WI38 (cell line): ENCODE measurements at regions not wholly inside any gene's neighbourhood (a gene's known extent, or its start where the extent isn't known, plus 50 kb on each side); places are given as distances from the start of the nearest gene placed in this dataset.

Experiments
- H3K4me3 ChIP-seq: 2 replicates; pipeline ENCODE4 v1.5.1; 2011; ENCODE audit warnings: low read depth, mild to moderate bottlenecking, control low read depth, low read length
- TF ChIP-seq, protein P1 (sequence below): IDR thresholded peaks from 2 replicates; pipeline ENCODE4 v1.5.1; 2012; ENCODE audit warnings: low read depth, mild to moderate bottlenecking, control low read depth, low read length

DNA sequence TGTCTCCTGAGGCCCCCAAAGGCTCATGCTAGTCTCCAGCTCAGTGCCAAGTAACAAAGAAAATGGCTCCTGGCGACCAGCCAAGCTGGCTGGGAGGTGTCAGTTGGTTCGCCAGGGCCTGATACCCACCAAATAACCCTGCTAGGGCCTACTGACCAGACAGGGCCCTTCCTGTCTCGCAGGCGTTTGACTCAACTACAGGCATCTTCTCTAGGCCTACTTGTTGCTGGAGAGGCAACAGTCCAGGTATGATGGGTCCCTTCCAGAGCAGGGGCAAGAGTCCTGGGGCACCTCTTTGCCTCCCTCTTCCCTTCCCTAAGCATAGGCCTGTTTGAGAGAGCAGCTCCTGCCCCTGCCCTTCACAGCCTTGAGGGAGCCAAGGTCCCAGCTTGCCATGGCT, 147.9 kb upstream of the VANGL1 start:
- TF ChIP-seq, protein P1, sequence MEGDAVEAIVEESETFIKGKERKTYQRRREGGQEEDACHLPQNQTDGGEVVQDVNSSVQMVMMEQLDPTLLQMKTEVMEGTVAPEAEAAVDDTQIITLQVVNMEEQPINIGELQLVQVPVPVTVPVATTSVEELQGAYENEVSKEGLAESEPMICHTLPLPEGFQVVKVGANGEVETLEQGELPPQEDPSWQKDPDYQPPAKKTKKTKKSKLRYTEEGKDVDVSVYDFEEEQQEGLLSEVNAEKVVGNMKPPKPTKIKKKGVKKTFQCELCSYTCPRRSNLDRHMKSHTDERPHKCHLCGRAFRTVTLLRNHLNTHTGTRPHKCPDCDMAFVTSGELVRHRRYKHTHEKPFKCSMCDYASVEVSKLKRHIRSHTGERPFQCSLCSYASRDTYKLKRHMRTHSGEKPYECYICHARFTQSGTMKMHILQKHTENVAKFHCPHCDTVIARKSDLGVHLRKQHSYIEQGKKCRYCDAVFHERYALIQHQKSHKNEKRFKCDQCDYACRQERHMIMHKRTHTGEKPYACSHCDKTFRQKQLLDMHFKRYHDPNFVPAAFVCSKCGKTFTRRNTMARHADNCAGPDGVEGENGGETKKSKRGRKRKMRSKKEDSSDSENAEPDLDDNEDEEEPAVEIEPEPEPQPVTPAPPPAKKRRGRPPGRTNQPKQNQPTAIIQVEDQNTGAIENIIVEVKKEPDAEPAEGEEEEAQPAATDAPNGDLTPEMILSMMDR = no peak
- H3K4me3 ChIP-seq = no peak overlapping the region

DNA sequence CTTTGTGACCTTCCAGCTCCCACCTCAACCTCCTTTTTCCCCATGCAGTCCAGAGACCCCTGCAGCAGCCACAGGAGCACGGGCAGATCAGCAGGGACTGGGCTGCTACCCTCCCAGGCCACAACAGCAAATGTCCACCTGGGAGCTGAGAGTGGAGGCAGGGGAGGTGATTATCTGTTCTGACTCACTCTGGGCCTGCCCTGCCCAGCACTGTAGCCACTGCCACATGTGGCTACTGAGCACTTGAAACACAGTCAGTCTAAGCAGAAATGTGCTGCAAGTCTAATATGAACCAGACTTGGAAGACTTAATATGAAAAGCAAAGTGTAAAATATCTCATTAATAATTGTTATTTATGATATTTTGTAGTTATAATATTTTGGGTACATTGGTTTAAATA, 148.9 kb upstream of the VANGL1 start:
- TF ChIP-seq, protein P1 = no peak
- no peak overlapping the region for H3K4me3 ChIP-seq

GRCh38 chr1:115492019-115492595, 149.7 kb upstream of the VANGL1 start:
- H3K4me3 ChIP-seq = no peak overlapping the region
- TF ChIP-seq, protein P1 = no peak

DNA sequence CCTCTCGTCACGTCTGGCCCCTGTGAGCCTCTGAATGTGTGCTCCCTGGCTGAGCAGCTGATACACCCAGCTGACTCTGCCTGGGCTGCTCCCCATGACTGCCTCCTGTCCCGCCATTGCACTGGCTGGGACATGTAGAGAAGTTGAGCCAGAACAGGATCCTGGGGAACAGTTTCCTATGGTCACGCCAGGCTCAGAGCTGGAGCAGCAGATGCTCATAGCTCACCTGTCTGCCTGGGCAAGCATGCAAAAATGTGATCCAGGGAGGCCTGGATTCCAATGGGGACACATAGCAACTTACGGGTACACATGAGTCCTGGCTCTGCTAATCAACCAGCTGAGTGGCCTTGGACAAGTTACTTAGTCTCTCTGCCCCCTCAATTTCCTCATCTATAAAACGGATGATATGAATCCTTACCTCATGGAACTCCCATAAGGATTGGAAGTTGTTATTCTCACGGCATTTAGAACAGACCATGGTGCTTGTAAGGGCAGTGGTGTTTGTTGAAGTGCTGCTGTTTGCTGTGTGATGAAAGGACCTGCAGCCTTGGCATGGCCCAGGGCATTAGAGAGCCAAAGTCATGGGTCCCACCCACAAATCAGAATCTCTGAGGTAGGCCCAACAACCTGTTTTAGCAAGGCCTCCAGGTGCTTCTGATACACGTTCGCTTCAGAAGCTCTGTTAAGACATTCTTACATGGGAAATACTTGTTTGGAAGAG, 150.3 kb upstream of the VANGL1 start:
- TF ChIP-seq, protein P1 = no peak
- H3K4me3 ChIP-seq = no peak overlapping the region

DNA sequence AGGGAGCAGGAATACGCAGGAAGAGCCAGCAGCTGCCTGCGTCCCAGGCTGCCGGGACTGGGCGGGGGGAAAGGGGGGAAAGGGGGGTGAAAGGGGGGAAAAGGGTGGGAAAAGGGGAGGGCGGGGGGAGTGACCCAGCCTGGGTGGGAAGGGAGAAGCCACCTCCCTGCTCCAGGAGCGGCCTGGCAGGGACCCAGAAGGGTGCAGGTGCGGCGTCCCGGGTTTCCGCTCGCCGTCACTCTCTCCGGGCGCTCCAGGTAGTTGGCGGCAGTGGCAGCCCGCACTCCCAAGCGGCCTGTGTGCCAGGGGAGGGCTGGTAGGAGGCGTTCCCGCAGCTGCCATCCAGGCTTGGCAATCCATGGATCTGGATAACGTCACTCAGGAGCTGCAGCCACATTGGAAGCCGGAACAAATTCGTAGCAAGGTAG, 141.0 kb upstream of the NGF start:
- TF ChIP-seq, protein P1 = no peak

DNA sequence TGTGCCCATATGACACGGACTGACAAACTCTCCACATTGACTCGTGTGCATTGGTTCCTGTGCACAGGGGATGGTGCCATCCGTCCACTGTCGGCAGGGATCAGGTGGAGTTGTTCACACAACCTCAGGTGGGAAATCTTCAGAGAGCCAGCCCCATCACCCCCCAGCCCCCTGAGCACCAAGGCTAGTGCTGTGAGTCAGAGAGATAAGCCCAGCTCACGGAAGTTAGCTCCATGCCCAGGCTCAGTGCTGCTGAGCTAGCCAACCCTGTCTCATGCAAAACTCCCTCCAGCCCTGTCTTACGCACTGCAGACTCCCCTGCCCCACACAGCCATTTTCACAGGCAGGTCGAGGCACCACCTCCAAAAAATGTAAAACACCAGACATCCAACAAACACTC, 139.0 kb upstream of the NGF start:
- no peak overlapping the region for H3K4me3 ChIP-seq
- TF ChIP-seq, protein P1 = no peak

More for the DNA sequence above, 141.0 kb upstream of the NGF start:
- no peak overlapping the region for H3K4me3 ChIP-seq

DNA sequence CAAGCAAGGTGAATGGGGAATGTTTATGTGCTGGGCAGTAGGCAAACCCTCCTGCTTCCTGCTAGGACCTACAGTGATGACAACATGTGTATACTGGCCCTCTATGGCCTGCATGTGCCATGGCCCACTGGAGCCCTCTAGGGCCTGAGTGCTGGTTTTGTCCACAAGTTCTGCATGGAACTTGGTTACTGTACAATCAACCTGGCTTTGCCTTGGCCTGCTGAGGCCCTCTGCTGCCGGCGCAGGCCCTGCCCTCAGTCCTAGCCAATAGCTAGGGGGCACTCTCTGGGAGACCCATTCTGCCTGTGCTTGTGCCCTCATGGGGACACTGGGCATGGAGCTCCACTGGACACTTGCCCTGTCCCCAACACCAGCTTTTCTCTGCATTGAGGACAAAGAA, 138.6 kb upstream of the NGF start:
- H3K4me3 ChIP-seq = no peak overlapping the region
- TF ChIP-seq, protein P1 = no peak
